ENCODE measurements at regions not wholly inside any gene's neighbourhood (a gene's known extent, or its start where the extent isn't known, plus 50 kb on each side); places are given as distances from the start of the nearest gene placed in this dataset.

GRCh38 chr2:242020196-242021004 lies 150.9 kb downstream of the RTP5 start:
- Mint-ChIP-seq H3K36me3 (peaks cover 10 to 34% (median 11%) of the 10 kb centered on the region in 3 donors), H3K27ac (peak overlapping the region in 3 of 10 donors; percentile 62 to 79 (median 68))
- POLR2A ChIA-PET = no interaction called here

GRCh38 chr2:242022550-242023290 lies 153.2 kb downstream of the RTP5 start:
- ATAC-seq = no peak
- Mint-ChIP-seq H3K27ac (peak overlapping the region in 1 of 10 donors; percentile 57), H3K9me3 (peaks cover 0 to 53% (median 2%) of the 10 kb centered on the region in 9 donors), H3K27me3 (peaks cover 0 to 19% (median 0%) of the 10 kb centered on the region in 5 donors), H3K4me3 (no peak overlapping the region), H3K4me1 (peaks cover 3 to 23% (median 6%) of the 10 kb centered on the region in 4 donors), H3K36me3 (peaks cover 16 to 53% (median 21%) of the 10 kb centered on the region in 3 donors)
- POLR2A ChIA-PET = no interaction called here
- no peak for DNase-seq

More at GRCh38 chr2:242020196-242021004, 150.9 kb downstream of the RTP5 start:
- H3K9me3 Mint-ChIP-seq = peaks cover 0 to 52% (median 0%) of the 10 kb centered on the region in 9 donors
- no peak for DNase-seq
- ATAC-seq = no peak
- peaks cover 0 to 14% (median 0%) of the 10 kb centered on the region in 5 donors for H3K27me3 Mint-ChIP-seq
- peak overlapping the region in 1 of 10 donors; percentile 61 for H3K4me3 Mint-ChIP-seq
- peaks cover 3 to 15% (median 6%) of the 10 kb centered on the region in 4 donors for H3K4me1 Mint-ChIP-seq

GRCh38 chr2:242024751-242025355 lies 155.3 kb downstream of the RTP5 start:
- peaks cover 0 to 50% (median 11%) of the 10 kb centered on the region in 9 donors for H3K9me3 Mint-ChIP-seq
- ATAC-seq (no peak), DNase-seq (no peak)
- POLR2A ChIA-PET = no interaction called here
- no peak overlapping the region for H3K4me3 Mint-ChIP-seq
- H3K4me1 Mint-ChIP-seq = peaks cover 13 to 41% (median 19%) of the 10 kb centered on the region in 4 donors
- peaks cover 29 to 60% (median 35%) of the 10 kb centered on the region in 3 donors for H3K36me3 Mint-ChIP-seq
- H3K27me3 Mint-ChIP-seq = peaks cover 0 to 26% (median 0%) of the 10 kb centered on the region in 5 donors
- peak overlapping the region in 5 of 10 donors; percentile 43 to 67 (median 52) for H3K27ac Mint-ChIP-seq

GRCh38 chr2:242027676-242028450 lies 158.3 kb downstream of the RTP5 start:
- ATAC-seq (no peak), DNase-seq (no peak)
- H3K27me3 Mint-ChIP-seq = peaks cover 0 to 36% (median 0%) of the 10 kb centered on the region in 5 donors
- H3K4me3 Mint-ChIP-seq = peak overlapping the region in 3 of 10 donors; percentile 16 to 26 (median 19)
- H3K36me3 Mint-ChIP-seq = peaks cover 32 to 54% (median 40%) of the 10 kb centered on the region in 3 donors
- H3K9me3 Mint-ChIP-seq = peaks cover 0 to 28% (median 11%) of the 10 kb centered on the region in 9 donors
- POLR2A ChIA-PET = interaction anchor here (0.7 kb wide), 1 partner anchor 288 kb away, joined by 3 read pairs; no protein-coding TSS in a partner anchor
- H3K4me1 Mint-ChIP-seq = peaks cover 31 to 58% (median 41%) of the 10 kb centered on the region in 4 donors
- H3K27ac Mint-ChIP-seq = no peak overlapping the region

GRCh38 chr2:242029422-242030225 lies 160.1 kb downstream of the RTP5 start:
- Mint-ChIP-seq H3K9me3 (peaks cover 0 to 20% (median 11%) of the 10 kb centered on the region in 9 donors), H3K27ac (peak overlapping the region in 8 of 10 donors; percentile 44 to 96 (median 68)), H3K4me3 (peak overlapping the region; percentile 1 to 99 (median 74)), H3K4me1 (peaks cover 35 to 69% (median 50%) of the 10 kb centered on the region in 4 donors), H3K36me3 (peaks cover 28 to 39% (median 37%) of the 10 kb centered on the region in 3 donors), H3K27me3 (peaks cover 0 to 33% (median 0%) of the 10 kb centered on the region in 5 donors)
- POLR2A ChIA-PET = no interaction called here
- DNase-seq (no peak), ATAC-seq (no peak)

DNA sequence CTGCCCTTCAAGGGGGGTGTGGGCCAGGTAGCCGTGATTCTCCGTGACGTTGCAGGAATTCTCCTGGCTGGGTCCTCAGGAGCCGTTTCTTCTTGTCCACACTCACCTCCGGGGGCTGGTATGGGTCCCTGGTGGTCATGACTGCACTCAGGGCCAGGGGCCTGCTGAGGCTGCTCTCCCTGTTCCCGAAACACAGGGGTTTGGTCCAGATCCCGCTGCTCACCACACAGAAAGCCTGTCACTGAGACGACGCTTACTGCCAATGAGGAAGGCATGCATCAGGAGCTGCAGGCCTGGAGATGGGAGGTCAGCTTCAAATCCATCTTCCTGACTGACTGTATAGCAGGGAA lies 160.7 kb downstream of the RTP5 start:
- Mint-ChIP-seq H3K4me1 (peaks cover 35 to 69% (median 50%) of the 10 kb centered on the region in 4 donors), H3K4me3 (peak overlapping the region; percentile 16 to 99 (median 92)), H3K27ac (peak overlapping the region in 7 of 10 donors; percentile 24 to 96 (median 44))

DNA sequence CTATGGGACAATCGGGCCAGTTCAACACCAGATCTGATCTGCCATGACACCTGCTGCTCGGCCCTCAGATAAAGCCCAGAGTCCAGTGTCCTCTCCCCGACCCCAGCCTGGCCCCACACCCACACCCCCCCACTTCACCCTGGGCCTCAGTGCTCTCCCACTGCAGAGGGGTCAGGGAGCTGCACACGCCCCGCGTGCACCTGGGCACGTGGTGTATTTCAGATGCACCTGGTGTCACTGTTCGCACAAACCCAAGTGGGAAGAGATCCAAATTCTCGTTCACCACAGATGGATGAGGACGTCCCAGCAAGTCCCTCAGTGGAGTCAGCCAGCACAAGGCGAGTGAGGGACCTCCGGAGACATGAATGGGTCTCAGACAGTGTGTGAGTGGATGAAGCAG lies 161.3 kb downstream of the RTP5 start:
- ATAC-seq = no peak
- H3K4me1 Mint-ChIP-seq = peaks cover 37 to 69% (median 50%) of the 10 kb centered on the region in 4 donors
- POLR2A ChIA-PET = interaction anchor here (1.0 to 1.6 kb wide), 3 partner anchors 15 to 69 kb away, joined by 3 to 5 read pairs (median 3); no protein-coding TSS in a partner anchor

More for the DNA sequence above, 160.7 kb downstream of the RTP5 start:
- DNase-seq (no peak), ATAC-seq (no peak)
- POLR2A ChIA-PET = no interaction called here
- Mint-ChIP-seq H3K36me3 (peaks cover 23 to 33% (median 32%) of the 10 kb centered on the region in 3 donors), H3K9me3 (peaks cover 0 to 16% (median 10%) of the 10 kb centered on the region in 9 donors), H3K27me3 (peaks cover 0 to 31% (median 0%) of the 10 kb centered on the region in 5 donors)

GRCh38 chr2:242031481-242032019 lies 162.0 kb downstream of the RTP5 start:
- H3K36me3 Mint-ChIP-seq = peaks cover 18 to 27% (median 23%) of the 10 kb centered on the region in 3 donors
- POLR2A ChIA-PET = interaction anchor here (0.7 to 1.6 kb wide), 4 partner anchors 16 to 69 kb away, joined by 3 to 5 read pairs (median 3); no protein-coding TSS in a partner anchor
- H3K9me3 Mint-ChIP-seq = peaks cover 0 to 12% (median 8%) of the 10 kb centered on the region in 9 donors
- peaks cover 37 to 68% (median 50%) of the 10 kb centered on the region in 4 donors for H3K4me1 Mint-ChIP-seq
- peak overlapping the region; percentile 92 to 98 (median 95) for H3K27ac Mint-ChIP-seq
- H3K27me3 Mint-ChIP-seq = peaks cover 0 to 31% (median 0%) of the 10 kb centered on the region in 5 donors
- peak overlapping the region; percentile 88 to 99 (median 92) for H3K4me3 Mint-ChIP-seq
- DNase-seq = peak in 9 of 10 donors; percentile 38 to 84 (median 62)
- ATAC-seq = peak; percentile 94 to 97

More for the DNA sequence above, 161.3 kb downstream of the RTP5 start:
- Mint-ChIP-seq H3K36me3 (peaks cover 20 to 30% (median 29%) of the 10 kb centered on the region in 3 donors), H3K27me3 (peaks cover 0 to 31% (median 0%) of the 10 kb centered on the region in 5 donors), H3K9me3 (peaks cover 0 to 16% (median 9%) of the 10 kb centered on the region in 9 donors), H3K27ac (peak overlapping the region; percentile 92 to 98 (median 95)), H3K4me3 (peak overlapping the region; percentile 88 to 99 (median 92))
- DNase-seq = no peak

DNA sequence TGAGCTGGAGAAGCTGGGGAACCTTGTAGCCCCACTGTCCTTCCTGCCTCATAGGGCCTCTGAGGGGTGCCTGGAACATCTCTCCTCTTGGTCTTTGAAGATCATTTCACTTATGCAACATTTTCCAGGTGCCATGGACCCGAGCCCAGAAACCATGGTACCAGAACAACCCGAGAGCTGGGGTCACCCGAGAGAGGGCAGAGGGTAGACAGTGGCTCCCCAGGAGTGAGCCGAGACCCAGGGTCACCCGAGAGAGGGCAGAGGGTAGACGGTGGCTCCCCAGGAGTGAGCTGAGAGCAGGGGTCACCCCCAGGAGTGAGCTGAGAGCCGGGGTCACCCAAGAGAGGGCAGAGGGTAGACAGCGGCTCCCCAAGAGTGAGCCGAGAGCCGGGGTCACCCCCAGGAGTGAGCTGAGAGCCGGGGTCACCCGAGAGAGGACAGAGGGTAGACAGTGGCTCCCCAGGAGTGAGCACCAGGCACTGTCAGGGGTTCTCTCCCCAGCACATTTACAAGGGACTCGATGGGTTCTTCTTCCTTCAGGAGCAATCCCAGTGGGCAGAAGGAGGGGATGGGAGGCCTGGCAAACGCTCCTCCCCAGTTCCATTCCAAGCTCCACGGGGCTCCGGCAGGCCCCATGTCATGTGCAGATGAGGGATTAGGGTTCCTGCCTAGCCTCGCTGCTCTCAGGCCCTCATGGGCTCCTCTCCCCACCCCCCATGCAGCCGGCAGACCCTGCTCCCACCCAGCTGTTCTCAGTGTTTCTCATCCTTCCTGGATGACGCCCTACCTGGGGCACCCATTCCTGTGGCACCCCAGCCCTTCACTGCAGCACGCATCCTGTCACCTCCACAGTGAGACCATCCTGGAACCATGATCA lies 163.5 kb downstream of the RTP5 start:
- H3K4me3 Mint-ChIP-seq = peak overlapping the region in 8 of 10 donors; percentile 22 to 92 (median 54)
- peaks cover 0 to 8% (median 5%) of the 10 kb centered on the region in 9 donors for H3K9me3 Mint-ChIP-seq
- peaks cover 35 to 59% (median 49%) of the 10 kb centered on the region in 4 donors for H3K4me1 Mint-ChIP-seq
- peaks cover 10 to 22% (median 11%) of the 10 kb centered on the region in 3 donors for H3K36me3 Mint-ChIP-seq
- no peak for ATAC-seq
- POLR2A ChIA-PET = no interaction called here
- no peak for DNase-seq
- peak overlapping the region; percentile 69 to 98 (median 94) for H3K27ac Mint-ChIP-seq
- peaks cover 0 to 36% (median 0%) of the 10 kb centered on the region in 5 donors for H3K27me3 Mint-ChIP-seq

All from naive thymus-derived CD8-positive, alpha-beta T cell (primary cell).